NCI-H1092 treated with DMSO at 0.1 percent for 48 hours (cell line): ENCODE measurements at regions not wholly inside any gene's neighbourhood (a gene's known extent, or its start where the extent isn't known, plus 50 kb on each side); places are given as distances from the start of the nearest gene placed in this dataset.
"Not testable (repeated sequence)": the region's sequence is repeated elsewhere in the genome, so short reads cannot be mapped to it uniquely, and the experiment has no call there.

Source experiments
- DNase-seq: peaks from one replicate; lab custom pipeline; 2025; lab: John Stamatoyannopoulos, UW

DNA sequence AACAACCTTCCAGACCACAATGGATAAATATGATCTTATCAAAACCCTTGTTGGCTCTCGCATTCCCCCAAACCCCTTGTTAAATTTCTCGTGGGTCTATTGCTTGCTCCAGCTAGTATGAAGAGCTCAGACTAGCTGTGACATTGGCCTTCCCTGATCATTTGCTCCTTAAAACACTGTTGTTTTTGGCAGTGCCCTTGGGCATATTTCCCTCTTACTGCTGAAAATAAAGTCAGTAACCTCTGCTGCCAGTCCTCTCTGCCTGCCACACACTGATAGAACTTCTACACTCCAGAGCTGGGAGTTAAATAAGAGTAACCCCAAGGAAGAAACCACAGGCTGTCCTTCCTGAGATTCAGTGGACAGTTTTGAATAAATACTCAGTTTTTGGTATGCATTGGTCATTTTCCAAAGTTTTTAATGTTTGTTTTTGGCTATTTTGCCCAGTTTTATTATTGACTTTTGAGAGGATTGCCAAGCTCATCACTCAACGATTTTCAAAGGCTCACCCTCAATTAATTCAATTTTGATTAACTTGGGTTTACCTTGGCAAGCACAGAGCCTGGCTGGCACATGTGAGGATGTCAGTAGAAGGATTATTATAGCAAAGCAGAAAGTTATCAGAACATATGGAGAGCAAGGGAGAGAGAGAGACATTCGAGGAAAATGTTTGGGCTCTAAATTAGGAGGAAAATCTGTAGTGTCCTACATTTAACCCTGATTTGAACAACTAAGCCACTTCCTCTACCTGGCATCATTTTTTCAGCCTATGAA is 84.3 kb upstream of the SYN3 start:
- DNase-seq, result no peak

DNA sequence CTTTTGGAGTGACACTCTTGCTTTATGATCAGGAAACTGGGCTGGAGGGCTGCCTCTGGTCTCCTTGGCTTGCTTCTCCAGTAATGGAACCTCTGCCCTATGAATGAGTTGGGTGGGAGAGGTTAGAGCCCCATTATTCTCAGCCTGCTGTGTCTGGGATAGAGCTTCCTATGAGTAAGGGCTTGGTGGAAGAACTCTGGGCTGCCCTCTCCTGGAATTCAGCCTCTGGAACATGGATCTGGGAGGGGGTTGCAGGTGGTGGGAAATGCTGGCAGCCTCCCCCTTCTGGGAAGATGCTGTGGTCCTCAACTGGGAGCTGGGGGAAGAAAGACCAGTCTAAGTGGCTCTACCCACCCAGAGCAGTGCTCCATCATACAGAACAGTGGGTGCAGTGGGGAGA is 81.8 kb upstream of the SYN3 start:
- DNase-seq, result no peak

DNA sequence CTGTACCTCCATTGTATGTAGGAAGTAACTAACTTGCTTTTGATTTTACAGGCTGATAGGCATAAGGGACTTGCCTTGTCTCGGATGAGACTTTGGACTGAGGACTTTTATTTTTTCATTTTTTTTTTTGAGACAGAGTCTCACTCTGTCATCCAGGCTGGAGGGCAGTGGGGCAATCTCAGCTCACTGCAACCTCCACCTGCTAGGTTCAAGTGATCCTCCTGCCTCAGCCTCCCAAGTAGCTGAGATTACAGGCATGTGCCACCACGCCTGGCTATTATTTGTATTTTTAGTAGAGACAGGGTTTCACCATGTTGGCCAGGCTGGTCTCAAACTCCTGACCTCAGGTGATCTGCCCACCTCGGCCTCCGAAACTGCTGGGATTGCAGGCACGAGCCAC is 80.2 kb upstream of the SYN3 start:
- DNase-seq, result not testable (repeated sequence)

DNA sequence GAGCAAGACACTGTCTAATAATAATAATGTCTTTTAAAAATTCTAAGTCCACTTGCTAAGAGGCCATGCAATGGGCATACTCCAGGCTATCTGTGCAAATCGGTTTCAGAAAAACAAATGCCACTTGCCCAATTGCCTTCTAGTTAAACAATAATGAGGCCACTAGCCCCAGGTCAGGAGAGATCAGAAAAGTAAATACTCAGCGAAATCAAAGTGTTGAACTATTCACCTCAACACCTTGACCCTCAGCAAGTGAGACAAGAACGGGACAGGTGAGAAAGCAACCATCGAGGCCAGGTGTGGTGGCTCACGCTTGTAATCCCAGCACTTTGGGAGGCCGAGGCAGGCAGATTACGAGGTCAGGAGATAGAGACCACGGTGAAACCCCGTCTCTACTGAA is 72.3 kb upstream of the SYN3 start:
- DNase-seq, result no peak

DNA sequence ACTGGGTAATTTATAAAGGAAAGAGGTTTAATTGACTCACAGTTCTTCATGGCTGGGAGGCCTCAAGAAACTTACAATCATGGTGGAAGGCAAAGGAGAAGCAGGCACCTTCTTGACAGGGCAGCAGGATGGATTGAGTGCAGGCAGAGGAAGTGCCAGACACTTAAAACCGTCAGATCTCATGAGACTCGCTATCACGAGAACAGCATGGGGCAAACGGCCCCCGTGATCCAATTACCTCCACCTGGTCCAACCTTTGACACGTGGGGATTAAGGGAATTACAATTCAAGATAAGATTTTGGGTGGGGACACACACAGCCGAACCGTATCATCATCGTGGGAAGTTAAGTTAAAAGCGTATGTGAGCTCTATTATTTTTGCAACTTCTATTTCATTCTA is 71.4 kb upstream of the SYN3 start:
- no peak for DNase-seq

DNA sequence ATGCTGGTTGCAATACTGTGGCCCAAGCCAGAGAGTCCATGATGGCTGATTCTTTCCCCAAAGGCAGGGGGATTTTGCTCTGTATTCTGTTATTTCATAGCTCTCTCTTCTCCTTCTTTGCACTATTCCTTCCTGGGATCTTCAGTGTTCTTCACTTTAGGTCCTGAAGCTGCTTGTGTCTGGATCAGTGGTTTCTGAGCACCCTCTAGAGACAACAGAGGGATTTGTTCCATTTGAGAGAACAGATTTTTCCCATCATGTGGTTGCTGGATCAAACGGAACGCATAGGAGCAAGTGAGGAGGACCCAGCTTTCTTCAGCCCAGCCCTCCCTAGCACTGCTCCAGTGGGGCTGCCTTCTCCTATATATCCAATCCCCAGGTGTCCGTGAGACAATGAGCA is 68.7 kb upstream of the SYN3 start:
- peak; percentile 60 for DNase-seq

DNA sequence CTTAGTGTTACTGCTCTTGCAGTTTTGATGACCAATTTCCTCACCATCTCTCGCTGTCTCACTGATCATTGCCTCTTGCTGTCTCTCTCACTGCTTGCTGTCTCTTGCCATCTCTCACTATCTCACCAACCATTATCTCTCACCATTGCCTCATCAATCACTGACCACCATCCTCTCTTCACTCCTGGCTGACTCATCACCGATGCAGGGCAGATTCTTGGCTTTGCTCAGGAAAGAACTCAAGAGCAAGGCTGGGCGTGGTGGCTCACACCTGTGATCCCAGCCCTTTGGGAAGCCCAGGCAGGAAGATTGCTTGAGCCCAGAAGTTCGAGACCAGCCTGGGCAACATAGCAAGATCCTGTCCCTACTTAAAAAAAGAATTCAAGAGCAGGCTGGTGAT is 66.3 kb upstream of the SYN3 start:
- no peak for DNase-seq

DNA sequence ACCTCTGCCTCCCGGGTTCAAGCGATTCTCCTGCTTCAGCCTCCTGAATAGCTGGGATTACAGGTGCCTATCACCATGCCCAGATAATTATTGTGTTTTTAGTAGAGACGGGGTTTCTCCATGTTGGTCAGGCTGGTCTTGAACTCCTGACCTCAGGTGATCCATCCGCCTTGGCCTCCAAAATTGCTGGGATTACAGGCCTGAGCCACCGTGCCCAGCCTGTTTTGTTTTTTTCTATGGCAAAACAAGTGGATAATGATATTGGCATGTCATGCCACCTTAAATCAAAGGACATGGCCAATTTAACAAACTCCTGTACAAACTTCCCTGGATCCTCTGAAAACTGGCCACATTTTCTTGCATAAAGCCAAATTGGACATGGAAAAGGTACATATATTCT is 64.3 kb upstream of the SYN3 start:
- DNase-seq, result not testable (repeated sequence)

DNA sequence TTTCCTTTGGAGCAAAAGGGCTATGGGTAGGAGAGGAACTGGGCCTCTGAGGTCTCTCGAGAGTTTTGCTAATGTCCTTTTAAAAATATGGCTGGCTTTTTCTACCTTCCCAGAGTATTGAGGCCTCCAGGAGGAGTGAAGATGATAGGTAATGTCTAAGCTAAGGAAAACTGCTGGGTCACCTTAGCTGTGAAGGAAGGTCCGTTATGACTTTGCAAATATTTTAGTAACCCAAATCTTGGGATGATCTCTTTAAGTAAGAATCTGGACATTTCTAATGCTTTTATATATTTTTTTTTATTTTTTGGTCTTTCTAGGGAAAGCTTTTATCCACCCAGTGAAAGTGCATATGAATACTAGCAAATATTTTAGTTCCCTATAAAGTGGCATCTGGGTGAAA is 60.9 kb upstream of the SYN3 start:
- no peak for DNase-seq

DNA sequence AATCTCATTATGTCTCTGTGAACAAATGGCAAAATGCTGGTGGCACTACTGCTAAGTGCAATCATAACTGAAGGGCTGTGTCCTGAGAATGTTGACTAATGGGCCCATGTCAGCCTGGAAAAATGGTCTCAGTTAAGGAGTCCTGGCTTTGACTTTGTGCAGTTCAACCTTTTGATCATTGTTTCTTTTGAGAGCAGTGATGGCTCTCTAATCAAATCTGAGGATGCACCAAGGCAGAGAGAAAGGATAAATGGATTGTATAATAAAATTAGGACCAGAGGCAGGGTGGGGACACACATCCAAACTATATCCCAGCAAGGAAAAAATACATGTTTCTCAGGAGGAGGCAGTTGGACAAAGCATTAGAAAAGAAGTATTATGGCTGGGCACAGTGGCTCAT is 59.6 kb upstream of the SYN3 start:
- DNase-seq, result no peak

DNA sequence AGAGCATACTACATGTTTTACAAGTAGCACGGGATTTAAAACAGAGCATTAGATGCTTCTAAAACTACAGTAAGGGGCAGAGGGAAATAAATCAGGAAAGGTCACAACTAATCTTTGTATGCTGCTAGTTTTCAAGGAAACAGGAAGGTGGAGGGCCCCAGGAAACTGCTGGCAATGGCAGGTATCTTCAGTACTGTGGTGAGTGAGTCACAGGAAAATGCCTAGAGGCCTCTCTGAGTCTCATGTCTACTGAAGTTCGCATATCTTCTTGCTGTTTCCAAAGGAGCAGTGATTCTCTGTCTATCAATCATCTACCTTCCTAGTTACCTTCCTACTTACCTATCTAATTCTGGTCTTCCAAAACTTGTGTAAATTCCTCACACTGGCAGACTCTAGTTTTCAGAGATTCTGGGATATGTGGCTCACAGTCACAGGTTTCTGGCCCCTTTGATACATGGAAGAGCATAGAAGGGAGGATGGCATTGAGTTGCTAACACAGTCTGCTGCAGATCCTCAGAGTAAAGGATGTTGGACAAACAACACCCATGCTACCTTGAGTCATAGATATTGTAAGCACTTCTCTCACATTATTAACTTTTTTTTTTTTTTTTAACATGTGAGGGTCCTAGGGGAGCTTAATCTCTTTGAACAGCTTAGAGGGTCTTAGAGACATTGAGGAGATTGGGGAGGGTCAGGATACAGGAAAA is 58.8 kb upstream of the SYN3 start:
- no peak for DNase-seq

DNA sequence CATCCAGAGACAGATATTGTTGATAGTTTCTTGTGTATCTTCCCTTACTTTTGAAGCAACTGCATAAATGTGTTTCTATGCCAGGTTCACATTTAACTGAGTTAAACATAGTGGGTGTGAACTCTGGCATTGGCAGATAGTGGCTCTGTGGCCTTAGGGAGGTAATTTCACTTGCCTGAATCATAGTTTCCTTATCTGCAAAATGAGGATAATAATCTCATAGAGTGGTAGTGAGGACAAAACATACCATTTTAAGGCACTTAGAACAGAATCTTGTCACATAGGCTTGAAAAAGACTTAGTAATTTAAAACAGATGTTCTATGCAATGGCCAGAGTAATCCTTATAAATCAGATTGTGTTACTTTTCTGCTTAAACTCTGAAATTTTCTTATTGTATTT is 56.4 kb upstream of the SYN3 start:
- DNase-seq, result no peak

DNA sequence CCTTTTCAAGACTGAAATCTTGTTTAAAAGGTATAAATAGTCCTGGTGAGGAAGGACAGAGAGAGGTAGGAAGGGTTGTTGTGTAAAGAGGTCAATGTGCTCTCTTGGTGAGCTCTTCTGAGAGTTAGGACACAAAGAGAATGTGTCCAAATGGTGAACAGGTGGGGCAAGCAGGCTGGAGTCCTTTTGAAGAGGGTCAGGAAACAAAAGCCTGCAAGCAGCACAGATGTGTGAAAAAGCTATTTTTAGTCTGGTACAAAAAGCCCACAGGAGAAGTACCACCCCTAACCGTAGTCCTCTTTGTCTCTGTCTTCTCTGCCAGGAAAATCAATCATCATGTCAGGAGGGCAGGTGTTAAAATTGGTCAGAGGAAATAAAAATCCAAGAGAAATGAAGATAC is 54.4 kb upstream of the SYN3 start:
- peak; percentile 90 for DNase-seq

DNA sequence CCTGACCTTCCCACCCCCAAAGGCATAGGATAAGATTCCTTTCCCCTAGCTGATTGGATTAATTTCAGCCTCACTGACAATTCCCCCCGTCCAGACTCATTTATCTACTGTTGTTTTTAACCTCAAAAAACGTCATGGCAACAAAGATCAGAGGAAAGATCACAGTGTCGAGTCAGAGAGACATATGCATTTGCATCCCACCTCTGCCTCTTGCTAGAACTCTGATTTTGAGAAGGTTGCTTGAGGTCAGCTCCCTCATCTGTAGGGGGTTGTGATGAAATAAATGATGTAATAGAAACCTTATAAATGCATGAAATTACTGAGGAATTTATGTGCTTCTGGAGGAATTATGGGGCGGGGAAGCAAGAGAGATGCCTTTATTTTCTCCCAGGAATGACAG is 53.3 kb upstream of the SYN3 start:
- DNase-seq, result no peak

DNA sequence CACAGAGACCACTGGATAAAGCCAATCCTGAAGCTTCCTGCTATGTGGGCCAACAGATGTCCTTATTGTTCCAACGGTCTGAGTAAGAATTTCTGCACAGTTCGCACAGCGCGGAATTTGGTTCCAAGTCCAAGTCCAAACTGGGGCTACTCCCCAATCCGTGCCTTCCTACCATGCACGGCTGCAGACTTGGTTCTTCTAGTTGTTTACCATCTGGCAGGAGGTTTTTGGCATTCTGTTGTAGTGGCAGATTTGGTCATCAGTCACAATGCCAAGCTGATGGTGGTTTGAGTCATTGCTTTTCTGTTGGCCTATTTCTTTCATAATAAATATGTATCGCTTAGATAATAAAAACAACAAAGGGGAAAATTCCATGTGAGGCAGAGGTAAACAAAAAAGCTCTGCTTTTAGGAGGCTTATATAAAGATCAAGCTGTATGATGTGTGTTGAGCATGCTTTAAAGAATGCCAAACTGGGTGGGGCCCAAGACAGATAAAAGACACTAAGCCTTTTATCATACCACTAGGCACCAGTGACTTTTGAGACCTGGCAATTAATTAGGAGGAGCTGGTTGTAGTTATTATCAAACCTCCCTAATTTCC is 52.5 kb upstream of the SYN3 start:
- DNase-seq, result no peak

DNA sequence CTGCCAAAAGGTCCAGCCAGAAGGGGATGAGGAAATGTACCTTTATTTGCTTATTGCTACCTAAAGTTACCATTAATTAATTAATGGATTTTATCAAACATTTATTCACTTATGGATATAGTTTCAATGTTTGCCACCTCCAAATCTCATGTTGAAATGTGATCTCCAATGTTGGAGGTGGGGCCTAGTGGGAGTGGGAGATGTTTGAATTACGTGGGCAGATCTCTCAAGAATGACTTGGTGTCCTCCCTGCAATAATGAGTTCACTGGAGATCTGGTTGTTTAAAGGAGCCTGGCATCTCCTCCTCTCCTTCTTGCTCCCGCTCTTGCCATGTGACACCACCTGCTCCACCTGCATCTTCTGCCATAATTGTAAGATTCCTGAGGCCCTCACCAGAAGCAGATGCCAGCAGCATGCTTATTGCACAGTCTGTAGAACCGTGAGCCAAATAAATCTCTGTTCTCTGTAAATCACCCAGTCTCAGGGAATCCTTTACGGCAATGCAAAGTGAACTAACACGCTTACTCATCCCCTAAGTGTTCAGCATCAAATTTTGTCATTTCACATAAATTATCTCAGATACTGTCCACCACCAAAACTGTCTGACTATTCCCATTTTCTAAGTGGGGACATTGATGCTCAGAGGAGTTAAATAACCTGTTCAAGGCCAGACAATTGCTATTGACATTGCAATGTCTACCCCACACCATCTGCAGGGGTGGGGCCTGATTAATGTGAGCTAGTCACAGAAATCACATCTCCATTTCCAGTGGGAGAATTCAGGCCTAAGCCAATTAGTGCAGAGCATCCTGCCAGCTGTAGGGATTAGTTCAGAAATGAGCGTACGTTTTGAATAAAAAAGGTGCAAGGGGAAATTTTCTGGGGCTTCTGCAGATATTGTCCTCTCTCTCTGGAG is 51.6 kb upstream of the SYN3 start:
- no peak for DNase-seq

DNA sequence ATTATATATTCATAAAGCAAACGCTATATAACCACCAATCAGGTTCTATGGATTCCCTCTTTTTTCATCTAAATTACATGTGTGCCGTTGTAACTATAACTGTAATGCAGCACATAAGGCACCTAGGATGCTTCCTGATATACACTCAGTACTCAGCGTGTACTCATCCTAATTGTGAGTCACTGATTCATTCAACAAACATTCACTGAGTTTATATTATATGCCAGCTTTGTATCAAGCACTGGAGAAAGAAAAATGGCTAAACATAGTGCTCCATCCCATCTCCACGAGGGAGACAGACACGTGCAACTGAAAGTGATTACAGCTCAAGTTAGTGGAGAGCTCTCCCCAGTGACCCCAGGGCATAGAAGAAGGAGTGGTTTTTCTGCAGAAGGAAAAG is 49.9 kb upstream of the SYN3 start:
- no peak for DNase-seq
